ENCODE measurements at regions not wholly inside any gene's neighbourhood (a gene's known extent, or its start where the extent isn't known, plus 50 kb on each side); places are given as distances from the start of the nearest gene placed in this dataset.
A peak's percentile ranks its signal among the peaks of the same experiment; 100 is the strongest.

- no peak for TF ChIP-seq CTCF (IDR thresholded peaks at IDR 0.05)
- H3K4me3 ChIP-seq: no peak overlapping the region
- peak in 2 of 4 donors; percentile 46 to 67 for DNase-seq
- H3K27ac ChIP-seq: no peak overlapping the region
- no peaks in the 10 kb centered on the region for H3K27me3 ChIP-seq
- intact Hi-C loops (cut with DNase I): loop anchor here in 1 of 2 donors (10.0 kb wide), 1 partner anchor 730 kb away; no protein-coding TSS in a partner anchor
- H3K4me1 ChIP-seq: peaks cover 5 to 34% of the 10 kb centered on the region in 2 donors
- H3K36me3 ChIP-seq: no peaks in the 10 kb centered on the region
- H3K9me3 ChIP-seq: no peaks in the 10 kb centered on the region
- ATAC-seq: no peak
Observed at GRCh38 chr6:142695016-142695415, 250.0 kb downstream of the HIVEP2 start.

DNA sequence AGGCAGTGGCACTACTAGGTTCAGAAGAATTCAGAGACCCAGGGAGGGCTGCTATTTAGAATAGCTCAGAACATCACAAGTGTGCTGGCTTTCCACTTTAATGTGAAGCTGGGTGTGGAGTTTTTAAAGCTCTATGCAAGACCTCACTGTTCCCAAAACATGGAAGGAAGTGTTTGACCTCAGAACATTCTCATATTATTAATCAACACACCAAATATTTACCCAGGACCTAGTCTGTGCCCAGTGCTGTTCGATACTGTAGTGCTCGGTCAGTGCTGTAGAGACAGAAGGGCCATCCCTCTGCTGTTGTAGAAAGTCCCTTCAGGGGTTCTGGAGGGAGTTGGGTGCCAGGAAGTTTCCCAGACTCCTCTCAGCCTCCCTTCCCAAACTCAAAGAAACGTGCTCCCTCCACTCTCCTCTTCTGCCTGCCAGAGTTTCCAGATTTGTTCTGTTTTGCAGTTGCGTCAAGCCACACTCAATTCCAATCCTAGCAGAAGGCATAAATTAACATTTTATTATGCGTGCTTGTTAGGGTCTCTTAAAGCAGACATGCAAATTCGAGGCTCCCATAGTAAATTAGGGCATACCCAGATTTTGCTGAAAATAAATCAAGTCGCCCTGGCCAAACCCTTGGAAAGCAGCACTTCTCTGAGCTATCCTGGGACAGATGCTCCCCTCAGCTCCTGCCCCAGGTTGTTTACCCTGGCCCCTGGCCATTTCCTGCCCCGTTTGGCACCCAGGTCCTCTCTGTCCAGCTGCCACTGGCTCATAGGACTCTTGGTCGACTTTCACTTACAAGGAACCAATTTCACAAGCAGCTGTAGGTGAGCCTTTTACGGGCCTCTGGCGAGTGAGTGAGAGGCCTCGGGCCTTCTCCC lies 248.6 kb downstream of the HIVEP2 start:
- ATAC-seq (peak; percentile 44), DNase-seq (peak in 2 of 4 donors; percentile 44 to 75)
- TF ChIP-seq CTCF (IDR thresholded peaks at IDR 0.05): no peak
- intact Hi-C loops (cut with DNase I): loop anchor here in 1 of 2 donors (10.0 kb wide), 1 partner anchor 728 kb away; no protein-coding TSS in a partner anchor
- no peak overlapping the region for H3K4me3 ChIP-seq
- no peak overlapping the region for H3K27ac ChIP-seq
- H3K27me3 ChIP-seq: no peaks in the 10 kb centered on the region
- H3K9me3 ChIP-seq: no peaks in the 10 kb centered on the region
- no peaks in the 10 kb centered on the region for H3K36me3 ChIP-seq
- H3K4me1 ChIP-seq: peaks cover 5 to 46% of the 10 kb centered on the region in 2 donors

DNA sequence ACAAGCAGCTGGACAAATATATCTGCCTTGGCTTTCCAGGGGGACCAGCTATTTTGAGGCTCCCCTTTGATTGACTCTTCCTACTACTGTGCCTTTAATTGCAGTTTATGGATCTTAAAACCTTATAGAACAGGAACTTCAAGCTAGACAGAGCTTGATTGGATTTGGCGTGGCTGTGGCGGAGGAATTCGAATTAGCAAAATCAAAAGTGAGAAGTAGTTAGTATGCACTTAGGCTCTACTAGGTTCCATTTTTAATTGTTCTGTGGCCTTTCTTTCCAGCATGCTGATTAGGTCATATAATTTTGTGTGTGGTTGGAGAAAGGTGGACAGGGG lies 248.0 kb downstream of the HIVEP2 start:
- intact Hi-C loops (cut with DNase I): loop anchor here in 1 of 2 donors (10.0 kb wide), 1 partner anchor 728 kb away; no protein-coding TSS in a partner anchor
- Histone ChIP-seq H3K27ac (no peak overlapping the region), H3K27me3 (no peaks in the 10 kb centered on the region), H3K36me3 (no peaks in the 10 kb centered on the region), H3K4me3 (no peak overlapping the region), H3K9me3 (no peaks in the 10 kb centered on the region), H3K4me1 (peaks cover 5 to 52% of the 10 kb centered on the region in 2 donors)
- TF ChIP-seq CTCF (IDR thresholded peaks at IDR 0.05): no peak
- DNase-seq (no peak), ATAC-seq (no peak)

- H3K36me3 ChIP-seq: no peaks in the 10 kb centered on the region
- H3K4me1 ChIP-seq: peaks cover 5 to 59% of the 10 kb centered on the region in 2 donors
- no peak for TF ChIP-seq CTCF (IDR thresholded peaks at IDR 0.05)
- H3K27me3 ChIP-seq: no peaks in the 10 kb centered on the region
- no peak overlapping the region for H3K4me3 ChIP-seq
- no peaks in the 10 kb centered on the region for H3K9me3 ChIP-seq
- H3K27ac ChIP-seq: no peak overlapping the region
- no peak for ATAC-seq
- DNase-seq: peak in 1 of 4 donors; percentile 51
- intact Hi-C loops (cut with DNase I): loop anchor here in 1 of 2 donors (10.0 kb wide), 1 partner anchor 727 kb away; no protein-coding TSS in a partner anchor
Observed at GRCh38 chr6:142697922-142698321, 247.1 kb downstream of the HIVEP2 start.

DNA sequence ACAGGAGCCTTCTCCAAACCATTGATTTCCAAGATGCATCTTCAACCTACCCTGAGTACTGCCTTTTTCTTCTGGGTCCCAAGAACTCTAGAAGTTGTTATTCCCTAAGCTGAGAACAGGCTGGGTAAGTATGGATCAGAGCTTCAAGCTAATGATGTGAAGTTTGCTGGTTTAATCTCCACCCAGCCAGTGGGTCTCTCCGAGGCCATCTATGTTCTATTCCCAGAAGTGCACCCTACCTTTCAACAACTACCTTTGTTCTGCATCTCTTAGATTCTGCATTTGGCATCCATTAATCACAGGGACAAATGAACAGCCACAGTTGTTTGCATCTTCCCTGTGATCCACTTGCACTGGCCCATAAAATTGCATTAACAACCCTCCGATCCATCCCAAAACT lies 246.2 kb downstream of the HIVEP2 start:
- H3K27me3 ChIP-seq: no peaks in the 10 kb centered on the region
- DNase-seq (no peak), ATAC-seq (no peak)
- H3K4me1 ChIP-seq: peaks cover 5 to 57% of the 10 kb centered on the region in 2 donors
- H3K9me3 ChIP-seq: no peaks in the 10 kb centered on the region
- no peak overlapping the region for H3K27ac ChIP-seq
- H3K4me3 ChIP-seq: no peak overlapping the region
- intact Hi-C loops (cut with DNase I): loop anchor here in 1 of 2 donors (10.0 kb wide), 1 partner anchor 726 kb away; no protein-coding TSS in a partner anchor
- no peaks in the 10 kb centered on the region for H3K36me3 ChIP-seq
- no peak for TF ChIP-seq CTCF (IDR thresholded peaks at IDR 0.05)
